ENCODE measurements at regions not wholly inside any gene's neighbourhood (a gene's known extent, or its start where the extent isn't known, plus 50 kb on each side); places are given as distances from the start of the nearest gene placed in this dataset.

DNA sequence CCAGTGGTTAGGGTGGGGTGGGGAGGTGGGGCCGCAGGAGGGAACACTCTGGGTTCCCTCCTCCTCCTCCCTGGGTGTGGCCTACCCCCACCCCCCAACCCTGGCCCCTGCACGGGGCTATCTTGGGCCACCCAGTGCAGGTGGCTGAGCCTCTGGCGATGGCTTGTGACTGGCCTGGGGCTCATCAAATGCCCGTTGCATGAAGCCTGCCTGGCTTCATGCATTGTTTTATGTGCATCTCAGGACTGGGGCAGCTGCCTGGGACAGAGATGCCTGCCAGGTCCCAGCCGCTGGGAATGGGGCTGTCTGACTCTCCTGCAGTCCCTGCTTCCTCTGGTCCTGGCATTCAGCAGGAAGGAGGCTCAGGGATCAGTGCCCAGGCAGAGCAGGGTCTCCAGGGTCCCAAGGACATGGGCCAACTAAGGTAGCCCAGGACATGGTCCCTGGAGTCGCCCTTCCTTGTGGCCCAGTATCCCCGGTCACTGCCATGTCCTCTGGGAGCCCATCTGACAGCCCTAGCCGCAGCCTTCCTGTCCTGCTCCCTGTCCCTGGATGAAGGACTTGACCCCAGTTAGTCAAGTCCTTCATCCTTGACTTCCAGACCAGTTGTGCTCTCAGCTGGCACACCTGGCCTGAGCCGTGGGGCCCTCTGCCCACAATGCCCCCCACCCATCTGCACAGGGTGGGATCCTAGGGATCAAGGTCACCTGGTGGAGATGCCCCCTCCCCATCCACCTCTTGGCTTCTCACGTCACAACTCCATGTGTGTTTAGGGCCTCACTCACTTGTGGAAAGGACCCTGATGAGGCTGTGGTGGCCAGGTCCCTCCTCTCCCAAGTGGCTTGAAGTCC lies 112.1 kb upstream of the FGF3 start:
- no peak for DNase-seq (ENCODE audit: low read depth)

DNA sequence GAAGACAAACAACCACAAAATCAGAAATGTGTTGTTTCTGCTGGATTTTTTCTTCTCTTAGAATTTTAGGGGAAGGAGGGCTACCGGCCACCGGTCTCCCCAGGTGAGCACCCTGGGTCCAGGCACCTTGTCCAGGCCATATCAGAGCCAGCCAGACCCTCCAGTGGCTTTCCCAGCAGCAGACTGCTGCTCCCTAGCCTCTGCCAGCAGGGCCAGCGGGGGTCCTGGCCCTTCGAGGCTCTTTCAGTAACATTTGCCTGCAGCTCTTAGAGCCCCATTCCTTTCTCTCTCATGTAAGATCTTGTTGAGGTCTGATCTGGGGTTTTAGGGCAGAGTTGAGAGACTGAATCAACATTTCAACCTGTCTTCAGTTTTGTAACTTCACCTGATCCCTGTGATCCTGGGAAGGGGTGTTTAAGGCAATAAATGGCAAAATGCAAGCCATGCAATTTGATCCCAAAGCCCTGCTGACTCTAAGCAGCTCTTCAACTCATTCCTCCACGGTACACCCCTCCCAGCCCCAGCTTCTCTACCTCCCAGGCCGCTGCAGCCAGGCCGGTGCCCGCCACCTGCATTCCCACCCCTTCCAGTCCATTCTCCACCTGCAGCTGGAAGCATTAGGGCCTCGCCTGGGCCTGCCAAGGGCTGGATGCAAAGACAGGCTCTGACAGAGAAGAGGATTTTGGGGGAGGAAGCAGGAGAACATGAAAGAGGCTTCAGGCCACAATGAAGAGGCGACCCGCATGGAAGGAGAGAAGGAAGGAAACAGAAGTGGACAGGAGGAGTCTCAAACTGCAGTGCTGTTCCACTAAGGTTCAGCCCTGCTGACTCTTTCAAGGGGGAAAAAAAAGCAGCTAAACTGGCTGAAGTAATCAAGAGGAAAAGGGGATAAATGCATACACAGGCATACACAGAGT lies 113.0 kb upstream of the FGF3 start:
- no peak for DNase-seq (ENCODE audit: low read depth)

- DNase-seq (ENCODE audit: low read depth): no peak
Observed at GRCh38 chr11:69934861-69935494, 115.8 kb upstream of the FGF3 start.

DNA sequence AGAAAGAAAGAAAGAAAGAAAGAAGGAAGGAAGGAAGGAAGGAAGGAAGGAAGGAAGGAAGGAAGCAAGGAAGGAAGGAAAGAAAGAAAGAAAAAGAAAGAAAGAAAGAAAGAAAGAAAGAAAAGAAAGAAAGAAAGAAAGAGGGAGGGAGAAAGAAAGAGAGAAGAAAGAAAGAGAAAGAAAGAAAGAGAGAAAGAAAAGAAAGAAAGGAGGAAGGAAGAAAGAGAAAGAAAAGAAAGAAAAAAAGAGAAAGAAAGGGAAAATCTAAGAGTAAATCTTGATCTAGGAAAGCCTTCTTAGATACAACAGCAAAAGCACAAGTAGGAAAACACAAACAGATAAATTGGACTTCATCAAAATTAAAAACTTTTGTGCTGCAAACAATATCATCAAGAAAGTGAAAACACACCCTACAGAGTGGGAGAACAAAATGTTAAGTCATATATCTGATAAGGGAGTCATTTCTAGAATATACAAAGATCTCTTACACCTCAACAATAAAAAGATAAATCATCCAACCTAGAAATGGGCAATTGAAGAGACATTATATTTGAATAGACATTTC lies 116.8 kb upstream of the FGF3 start:
- no peak for DNase-seq (ENCODE audit: low read depth)

GRCh38 chr11:69936771-69937170 lies 117.6 kb upstream of the FGF3 start:
- DNase-seq (ENCODE audit: low read depth): no peak

DNA sequence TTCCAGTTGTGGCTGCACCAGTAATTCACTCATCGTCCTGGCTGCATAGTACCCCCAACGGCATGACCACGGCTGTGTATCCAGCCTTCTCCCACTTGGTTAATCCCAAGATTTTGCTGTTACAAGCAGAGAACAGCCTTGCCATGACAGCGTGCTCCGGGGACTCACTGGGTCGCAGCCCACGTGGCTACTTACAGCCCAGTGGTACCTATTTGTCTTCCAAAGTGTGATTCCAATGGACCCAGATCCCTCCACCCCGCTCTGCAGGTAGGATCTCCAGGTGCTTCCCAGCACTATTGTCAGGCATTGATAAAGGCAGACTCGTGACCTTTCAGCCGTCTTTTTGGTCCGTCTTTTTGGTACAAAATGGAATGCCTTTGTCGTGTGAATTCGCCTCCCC lies 119.0 kb upstream of the FGF3 start:
- DNase-seq (ENCODE audit: low read depth): no peak

GRCh38 chr11:69939551-69940245 lies 120.5 kb upstream of the FGF3 start:
- DNase-seq (ENCODE audit: low read depth): no peak

GRCh38 chr11:69940246-69940610 lies 121.0 kb upstream of the FGF3 start:
- no peak for DNase-seq (ENCODE audit: low read depth)

DNA sequence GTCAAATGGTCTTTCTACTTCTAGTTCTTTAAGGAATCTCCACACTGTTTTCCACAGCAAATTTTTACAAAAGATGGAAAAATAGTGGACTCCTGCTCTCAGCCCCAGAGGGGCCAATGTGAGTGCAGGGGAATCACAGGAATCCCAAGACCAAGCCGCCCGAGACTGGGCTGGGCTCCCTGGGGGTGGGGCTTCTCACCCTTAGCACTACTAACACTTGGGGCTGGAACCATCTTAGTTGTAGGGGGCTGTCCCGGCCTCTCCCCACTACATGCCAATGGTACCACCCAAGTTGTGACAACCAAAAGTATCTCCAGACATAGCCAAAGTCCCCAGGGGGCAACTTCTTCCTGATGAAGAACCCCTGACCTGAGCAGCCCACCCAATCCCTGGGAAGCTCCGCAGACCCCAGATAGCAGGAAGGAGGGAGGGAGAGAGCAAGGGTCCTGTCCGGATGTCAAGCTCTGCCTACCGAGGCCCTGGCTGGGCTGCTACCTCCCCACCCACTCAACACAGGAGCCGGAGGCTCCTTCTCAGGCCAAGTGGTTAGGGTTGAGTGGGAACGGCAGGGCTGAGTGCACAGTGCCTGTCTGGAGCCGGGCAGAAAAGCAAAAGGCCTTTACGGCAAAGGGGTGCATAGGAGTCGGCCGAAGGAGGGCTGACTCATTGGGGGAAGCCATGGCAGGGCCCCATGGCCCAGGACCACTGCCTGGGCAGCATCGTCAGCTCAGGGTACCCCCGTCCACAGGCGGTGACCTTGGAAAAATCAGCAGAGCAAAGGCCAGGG lies 122.5 kb upstream of the FGF3 start:
- DNase-seq (ENCODE audit: low read depth): no peak

DNA sequence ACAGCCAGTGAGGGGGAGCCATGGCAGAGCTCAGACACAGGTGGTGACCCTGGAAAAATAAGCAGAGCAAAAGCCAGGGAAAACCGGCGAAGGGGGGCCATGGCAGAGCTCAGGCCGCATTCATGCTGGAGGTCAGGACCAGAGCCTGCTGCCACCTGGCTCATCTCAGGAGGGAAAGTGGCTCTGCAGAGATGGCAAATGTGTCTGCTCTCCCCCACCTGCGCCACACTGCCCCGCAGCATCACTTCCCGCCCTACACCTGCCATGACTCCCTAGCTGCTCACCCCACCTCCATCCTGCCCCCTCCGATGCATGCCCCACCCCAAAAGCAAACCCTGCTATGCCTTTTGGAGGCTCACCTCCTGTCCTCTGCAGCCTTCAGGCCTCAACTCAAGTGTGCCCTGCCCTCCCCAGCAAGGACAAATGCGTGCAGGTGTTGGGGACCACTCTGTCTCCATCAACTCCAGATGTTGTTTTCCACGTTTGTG lies 123.2 kb upstream of the FGF3 start:
- DNase-seq (ENCODE audit: low read depth): no peak

- no peak for DNase-seq (ENCODE audit: low read depth)
Observed at GRCh38 chr11:69943066-69943465, 123.8 kb upstream of the FGF3 start.

DNA sequence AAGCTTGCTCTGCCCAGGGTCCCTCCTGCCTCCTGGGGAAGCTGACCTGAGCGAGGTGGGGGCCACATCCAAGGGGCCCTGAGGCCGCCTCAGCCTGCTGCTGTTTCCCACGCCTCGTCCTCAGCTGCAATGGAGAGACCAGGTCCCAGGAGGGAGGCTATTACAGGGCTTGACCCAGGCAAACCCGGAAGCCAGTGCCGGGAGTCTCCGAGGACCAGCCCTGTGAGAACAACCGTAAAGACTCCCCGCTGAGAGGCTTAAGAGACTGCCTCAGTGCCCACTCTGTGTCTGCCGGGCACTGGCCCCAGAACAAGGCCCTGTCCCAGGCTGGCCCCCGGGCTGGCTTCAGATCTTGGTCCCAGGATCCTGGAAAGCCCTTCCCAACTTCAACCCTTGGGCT lies 124.3 kb upstream of the FGF3 start:
- DNase-seq (ENCODE audit: low read depth): no peak

- DNase-seq (ENCODE audit: low read depth): no peak
Observed at GRCh38 chr11:69944146-69944795, 125.1 kb upstream of the FGF3 start.

- DNase-seq (ENCODE audit: low read depth): no peak
Observed at GRCh38 chr11:69945157-69945556, 125.9 kb upstream of the FGF3 start.

DNA sequence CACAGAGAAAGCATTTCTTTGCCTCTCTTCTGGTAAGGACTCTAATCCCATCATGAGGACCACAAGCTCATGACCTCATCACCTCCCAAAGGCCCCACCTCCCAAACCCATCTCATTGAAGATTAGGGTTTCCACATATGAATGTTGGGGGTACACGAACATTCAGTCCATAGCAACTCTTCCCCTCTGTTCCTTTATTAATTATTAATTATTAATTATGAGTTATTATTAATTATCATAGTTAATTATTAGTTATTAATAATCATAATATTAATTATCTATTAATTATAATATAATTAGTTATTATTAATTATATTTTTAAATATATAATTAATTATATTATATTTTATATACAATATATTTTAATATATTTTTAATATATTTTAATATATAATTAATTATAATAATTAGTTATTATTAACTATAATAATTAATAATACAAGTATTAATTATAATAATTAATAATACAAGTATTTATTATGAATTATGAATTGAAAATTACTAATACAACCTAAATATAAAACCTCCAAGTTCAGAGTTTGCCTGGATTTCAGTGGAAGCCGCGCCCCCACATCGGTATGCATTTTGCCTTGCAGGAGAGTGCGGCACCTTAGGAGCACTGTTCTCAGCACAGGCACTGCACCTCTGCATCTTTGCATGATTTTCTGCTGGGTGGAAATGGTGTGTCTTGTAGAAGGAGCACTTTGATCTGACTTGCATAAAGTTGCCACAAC lies 128.0 kb upstream of the FGF3 start:
- no peak for DNase-seq (ENCODE audit: low read depth)

DNA sequence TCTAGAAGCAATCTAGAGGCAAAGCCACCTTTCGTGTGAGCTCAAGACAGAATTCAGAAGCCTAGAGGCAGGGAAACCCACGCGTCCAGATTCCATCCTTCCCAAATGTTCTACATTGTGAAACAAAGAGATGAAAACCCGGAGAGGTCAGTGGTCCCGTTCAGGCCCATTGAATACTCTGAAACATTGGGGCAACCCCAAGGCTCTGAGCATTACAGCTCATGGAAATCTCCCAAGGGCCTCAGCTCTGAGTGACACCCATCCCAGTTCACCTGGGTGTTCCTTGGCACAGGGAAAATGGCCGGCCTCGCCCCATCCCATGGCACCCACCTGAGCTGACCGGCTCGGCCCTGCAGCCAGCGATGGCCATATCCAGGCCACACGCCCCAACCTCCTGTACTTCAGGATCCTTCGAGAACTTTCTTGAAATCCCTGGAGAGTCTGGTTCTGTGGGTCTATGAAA lies 128.6 kb upstream of the FGF3 start:
- no peak for DNase-seq (ENCODE audit: low read depth)

DNA sequence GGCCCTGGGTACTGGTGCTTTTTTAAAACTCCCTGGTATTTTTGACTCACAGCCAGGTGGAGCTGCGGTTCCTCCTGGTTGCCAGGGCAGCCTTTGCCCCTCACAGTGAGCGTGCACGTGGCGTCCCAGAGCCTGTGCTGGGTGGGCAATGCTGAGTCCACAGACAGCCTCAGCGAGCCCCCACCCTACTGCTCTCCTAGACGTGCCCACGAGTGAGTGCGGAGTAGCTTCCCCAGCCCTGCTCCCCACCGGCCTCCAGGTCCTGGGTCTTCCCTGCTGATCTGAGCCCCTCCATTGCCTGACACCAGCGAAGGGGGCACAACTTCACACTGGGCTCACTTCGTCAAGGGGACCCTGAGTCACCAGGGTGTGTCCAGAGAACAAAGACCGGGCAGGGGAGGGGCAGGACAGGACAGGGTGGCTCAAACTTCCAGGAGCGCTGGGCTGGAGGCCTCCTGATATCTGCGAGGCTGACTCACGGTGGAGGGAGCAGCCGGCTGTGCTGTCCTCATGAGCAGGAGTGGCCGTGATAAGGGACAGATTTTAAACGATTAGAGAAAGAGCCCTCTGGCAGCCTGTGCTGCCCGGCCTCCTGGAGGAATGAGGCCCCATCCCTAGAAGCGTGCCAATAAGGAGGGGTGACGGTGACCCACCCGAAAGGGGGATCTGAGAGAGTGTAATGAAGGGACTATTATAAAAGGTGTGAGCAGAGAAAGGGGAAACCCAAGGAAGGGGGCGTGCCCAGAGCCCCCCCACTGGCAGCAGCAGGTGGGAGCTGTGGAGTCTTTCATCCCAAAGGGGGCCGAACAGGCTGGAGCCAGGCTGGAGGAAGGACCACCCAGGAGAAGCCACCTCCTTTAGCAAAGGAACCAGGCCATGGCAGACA lies 129.3 kb upstream of the FGF3 start:
- peak; percentile 15 for DNase-seq (ENCODE audit: low read depth)

DNA sequence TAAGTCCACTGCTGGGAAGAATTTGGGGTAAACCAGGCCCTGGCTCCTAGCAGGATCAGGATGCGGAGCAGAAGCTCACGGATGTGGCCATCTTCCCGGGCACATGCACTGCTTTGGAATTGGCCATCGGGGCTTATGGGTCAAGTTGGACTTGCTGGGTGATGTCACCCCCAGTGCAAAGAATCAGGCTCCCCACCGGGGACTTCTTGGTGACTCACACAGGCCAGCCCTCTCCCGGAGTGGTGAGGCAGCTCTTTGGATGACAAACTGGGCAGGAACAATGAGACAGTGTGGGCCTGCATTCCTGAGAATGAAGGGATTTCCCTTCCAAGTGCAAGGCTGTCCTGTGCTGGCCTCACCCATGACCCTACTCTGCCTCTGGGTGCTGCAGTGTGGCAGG lies 128.8 kb upstream of the ANO1 start:
- DNase-seq (ENCODE audit: low read depth): peak; percentile 69

All from iris pigment epithelial cell (primary cell).